ENCODE measurements at regions not wholly inside any gene's neighbourhood (a gene's known extent, or its start where the extent isn't known, plus 50 kb on each side); places are given as distances from the start of the nearest gene placed in this dataset.

- no peak for DNase-seq (ENCODE audit: low read depth in 2 of 2)
Observed at GRCh38 chr16:59242556-59242955, 508.4 kb upstream of the GOT2 start.

GRCh38 chr16:59238246-59238645, 504.1 kb upstream of the GOT2 start:
- DNase-seq (ENCODE audit: low read depth in 2 of 2) = no peak

GRCh38 chr16:59236804-59237458, 502.8 kb upstream of the GOT2 start:
- DNase-seq (ENCODE audit: low read depth in 2 of 2) = no peak

- no peak for DNase-seq (ENCODE audit: low read depth in 2 of 2)
Observed at GRCh38 chr16:59224401-59224800, 490.3 kb upstream of the GOT2 start.

GRCh38 chr16:59220011-59220410, 485.9 kb upstream of the GOT2 start:
- DNase-seq (ENCODE audit: low read depth in 2 of 2) = no peak

- DNase-seq (ENCODE audit: low read depth in 2 of 2) = no peak
Observed at GRCh38 chr16:59216291-59216690, 482.2 kb upstream of the GOT2 start.

- no peak for DNase-seq (ENCODE audit: low read depth in 2 of 2)
Observed at GRCh38 chr16:59214455-59214854, 480.3 kb upstream of the GOT2 start.

GRCh38 chr16:59213952-59214351, 479.8 kb upstream of the GOT2 start:
- no peak for DNase-seq (ENCODE audit: low read depth in 2 of 2)

GRCh38 chr16:59212492-59213024, 478.4 kb upstream of the GOT2 start:
- DNase-seq (ENCODE audit: low read depth in 2 of 2) = no peak

- no peak for DNase-seq (ENCODE audit: low read depth in 2 of 2)
Observed at GRCh38 chr16:59210955-59211541, 476.9 kb upstream of the GOT2 start.

- DNase-seq (ENCODE audit: low read depth in 2 of 2) = no peak
Observed at GRCh38 chr16:59205403-59205802, 471.3 kb upstream of the GOT2 start.

- no peak for DNase-seq (ENCODE audit: low read depth in 2 of 2)
Observed at GRCh38 chr16:59204589-59204988, 470.5 kb upstream of the GOT2 start.

- no peak for DNase-seq (ENCODE audit: low read depth in 2 of 2)
Observed at GRCh38 chr16:59202233-59202862, 468.2 kb upstream of the GOT2 start.

GRCh38 chr16:59201821-59202220, 467.7 kb upstream of the GOT2 start:
- DNase-seq (ENCODE audit: low read depth in 2 of 2) = no peak

- DNase-seq (ENCODE audit: low read depth in 2 of 2) = no peak
Observed at GRCh38 chr16:59201160-59201559, 467.0 kb upstream of the GOT2 start.

- no peak for DNase-seq (ENCODE audit: low read depth in 2 of 2)
Observed at GRCh38 chr16:59198487-59198886, 464.4 kb upstream of the GOT2 start.

- DNase-seq (ENCODE audit: low read depth in 2 of 2) = no peak
Observed at GRCh38 chr16:59195242-59195641, 461.1 kb upstream of the GOT2 start.

- no peak for DNase-seq (ENCODE audit: low read depth in 2 of 2)
Observed at GRCh38 chr16:59193637-59194036, 459.5 kb upstream of the GOT2 start.

GRCh38 chr16:59192551-59193199, 458.6 kb upstream of the GOT2 start:
- peak in 1 of 2 donors; percentile 13 for DNase-seq (ENCODE audit: low read depth in 2 of 2)

- DNase-seq (ENCODE audit: low read depth in 2 of 2) = no peak
Observed at GRCh38 chr16:59190731-59191130, 456.6 kb upstream of the GOT2 start.

- DNase-seq (ENCODE audit: low read depth in 2 of 2) = no peak
Observed at GRCh38 chr16:59188029-59188428, 453.9 kb upstream of the GOT2 start.

GRCh38 chr16:59181821-59182420, 447.8 kb upstream of the GOT2 start:
- DNase-seq (ENCODE audit: low read depth in 2 of 2) = no peak
